Calu3 (cell line): ENCODE measurements at regions not wholly inside any gene's neighbourhood (a gene's known extent, or its start where the extent isn't known, plus 50 kb on each side); places are given as distances from the start of the nearest gene placed in this dataset.

Experiments
- BruUV-seq: library from RNA; stranded (reverse); fragments of 400-500 nt; replicated peaks from 2 replicates; lab custom pipeline; 2021; lab: Mats Ljungman, UMichigan
- CTCF ChIA-PET: fragments of 300-600 bp; sonication (Branson Sonifier 250); formaldehyde crosslinking; loops from one replicate; lab custom pipeline; 2022; ENCODE audit warnings: antibody characterized with exemption; lab: Charles Lee
- DNase-seq: peaks from one replicate; pipeline ENCODE4 v3.0.0; 2022
- H3K27ac Mint-ChIP-seq: one replicate; pipeline ENCODE4 v1.8.0; 2022; ENCODE audit warnings: mixed read lengths; ENCODE audit not compliant: unreplicated experiment
- H3K27me3 Mint-ChIP-seq: one replicate; pipeline ENCODE4 v1.8.0; 2022; ENCODE audit warnings: mixed read lengths; ENCODE audit not compliant: unreplicated experiment
- H3K36me3 Mint-ChIP-seq: one replicate; pipeline ENCODE4 v1.8.0; 2022; ENCODE audit warnings: mild to moderate bottlenecking, moderate library complexity, mixed read lengths; ENCODE audit not compliant: insufficient read depth, unreplicated experiment
- H3K4me1 Mint-ChIP-seq: one replicate; pipeline ENCODE4 v1.8.0; 2022; ENCODE audit warnings: mild to moderate bottlenecking, low read depth, mixed read lengths; ENCODE audit not compliant: unreplicated experiment
- H3K4me3 Mint-ChIP-seq: one replicate; pipeline ENCODE4 v1.8.0; 2022; ENCODE audit warnings: mild to moderate bottlenecking, low read depth, moderate library complexity, mixed read lengths; ENCODE audit not compliant: unreplicated experiment
- H3K9me3 Mint-ChIP-seq: one replicate; pipeline ENCODE4 v1.8.0; 2022; ENCODE audit warnings: low read depth, mixed read lengths; ENCODE audit not compliant: unreplicated experiment
- intact Hi-C: fragments of 100-400 bp; cut with micrococcal nuclease; formaldehyde crosslinking; loops from one replicate; pipeline ENCODE4 v1.10.0; 2022; ENCODE audit not compliant: unreplicated experiment
- TF ChIP-seq, protein P1 (sequence below): fragments of 200-600 bp; IDR thresholded peaks from one replicate; pipeline ENCODE4 v1.8.0; 2022; ENCODE audit warnings: antibody characterized with exemption; ENCODE audit not compliant: unreplicated experiment

DNA sequence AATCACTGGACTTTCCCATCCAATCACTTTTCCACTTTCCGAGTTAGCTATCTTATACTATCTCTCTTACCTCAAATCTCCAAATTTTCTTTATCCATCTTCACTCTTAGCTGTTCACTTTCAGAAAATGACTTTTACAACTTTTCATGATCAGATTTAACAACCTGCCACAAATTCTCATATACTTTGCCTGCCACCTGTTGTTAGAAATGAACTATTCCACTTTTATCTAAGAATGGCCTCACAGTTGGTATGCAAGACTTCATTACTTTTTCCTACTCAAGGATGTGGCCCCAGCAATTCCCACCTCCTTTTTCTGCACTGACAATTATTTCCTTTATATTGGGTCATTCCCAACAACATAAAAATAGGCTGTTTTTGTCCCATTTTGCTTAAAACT, 93.6 kb upstream of the DEPDC1 start:
- no peak overlapping the region for H3K4me3 Mint-ChIP-seq
- no peak for DNase-seq
- H3K27ac Mint-ChIP-seq, result no peak overlapping the region
- intact Hi-C loops, result loop anchor here (1.0 to 2.0 kb wide), 3 partner anchors 94 to 474 kb away; no protein-coding TSS in a partner anchor
- TF ChIP-seq, protein P1, sequence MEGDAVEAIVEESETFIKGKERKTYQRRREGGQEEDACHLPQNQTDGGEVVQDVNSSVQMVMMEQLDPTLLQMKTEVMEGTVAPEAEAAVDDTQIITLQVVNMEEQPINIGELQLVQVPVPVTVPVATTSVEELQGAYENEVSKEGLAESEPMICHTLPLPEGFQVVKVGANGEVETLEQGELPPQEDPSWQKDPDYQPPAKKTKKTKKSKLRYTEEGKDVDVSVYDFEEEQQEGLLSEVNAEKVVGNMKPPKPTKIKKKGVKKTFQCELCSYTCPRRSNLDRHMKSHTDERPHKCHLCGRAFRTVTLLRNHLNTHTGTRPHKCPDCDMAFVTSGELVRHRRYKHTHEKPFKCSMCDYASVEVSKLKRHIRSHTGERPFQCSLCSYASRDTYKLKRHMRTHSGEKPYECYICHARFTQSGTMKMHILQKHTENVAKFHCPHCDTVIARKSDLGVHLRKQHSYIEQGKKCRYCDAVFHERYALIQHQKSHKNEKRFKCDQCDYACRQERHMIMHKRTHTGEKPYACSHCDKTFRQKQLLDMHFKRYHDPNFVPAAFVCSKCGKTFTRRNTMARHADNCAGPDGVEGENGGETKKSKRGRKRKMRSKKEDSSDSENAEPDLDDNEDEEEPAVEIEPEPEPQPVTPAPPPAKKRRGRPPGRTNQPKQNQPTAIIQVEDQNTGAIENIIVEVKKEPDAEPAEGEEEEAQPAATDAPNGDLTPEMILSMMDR, result no peak
- no peaks in the 10 kb centered on the region for H3K27me3 Mint-ChIP-seq
- no peaks in the 10 kb centered on the region for H3K36me3 Mint-ChIP-seq
- no TSS peak for BruUV-seq
- H3K4me1 Mint-ChIP-seq, result peaks cover 16% of the 10 kb centered on the region
- H3K9me3 Mint-ChIP-seq, result no peaks in the 10 kb centered on the region
- CTCF ChIA-PET, result interaction anchor here (0.6 kb wide), 1 partner anchor 671 kb away, joined by 3 read pairs; no protein-coding TSS in a partner anchor

DNA sequence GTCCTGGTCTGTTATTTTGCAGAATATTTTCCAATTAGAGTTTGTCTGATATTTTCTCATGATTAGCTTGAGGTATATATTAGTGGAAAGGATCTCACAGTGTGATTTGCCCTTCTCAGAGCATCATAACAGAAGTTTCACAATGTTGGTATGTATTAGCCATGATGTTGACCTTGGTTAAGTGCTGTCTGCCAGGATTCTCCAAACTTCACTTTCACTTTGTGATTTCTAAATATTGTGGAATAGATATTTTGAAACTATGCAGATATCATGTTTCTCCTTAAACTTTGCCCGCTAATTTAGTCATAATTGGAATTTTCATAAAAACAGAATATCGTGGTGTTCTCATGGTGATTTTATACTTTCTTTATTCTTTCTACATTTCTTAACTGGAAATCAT, 98.0 kb upstream of the DEPDC1 start:
- BruUV-seq, result no TSS peak
- H3K27me3 Mint-ChIP-seq, result no peaks in the 10 kb centered on the region
- H3K4me1 Mint-ChIP-seq, result peaks cover 20% of the 10 kb centered on the region
- no peak overlapping the region for H3K4me3 Mint-ChIP-seq
- DNase-seq, result no peak
- H3K9me3 Mint-ChIP-seq, result no peaks in the 10 kb centered on the region
- TF ChIP-seq, protein P1, result no peak
- no peak overlapping the region for H3K27ac Mint-ChIP-seq
- CTCF ChIA-PET, result no interaction called here
- intact Hi-C loops, result no loop called here
- no peaks in the 10 kb centered on the region for H3K36me3 Mint-ChIP-seq

DNA sequence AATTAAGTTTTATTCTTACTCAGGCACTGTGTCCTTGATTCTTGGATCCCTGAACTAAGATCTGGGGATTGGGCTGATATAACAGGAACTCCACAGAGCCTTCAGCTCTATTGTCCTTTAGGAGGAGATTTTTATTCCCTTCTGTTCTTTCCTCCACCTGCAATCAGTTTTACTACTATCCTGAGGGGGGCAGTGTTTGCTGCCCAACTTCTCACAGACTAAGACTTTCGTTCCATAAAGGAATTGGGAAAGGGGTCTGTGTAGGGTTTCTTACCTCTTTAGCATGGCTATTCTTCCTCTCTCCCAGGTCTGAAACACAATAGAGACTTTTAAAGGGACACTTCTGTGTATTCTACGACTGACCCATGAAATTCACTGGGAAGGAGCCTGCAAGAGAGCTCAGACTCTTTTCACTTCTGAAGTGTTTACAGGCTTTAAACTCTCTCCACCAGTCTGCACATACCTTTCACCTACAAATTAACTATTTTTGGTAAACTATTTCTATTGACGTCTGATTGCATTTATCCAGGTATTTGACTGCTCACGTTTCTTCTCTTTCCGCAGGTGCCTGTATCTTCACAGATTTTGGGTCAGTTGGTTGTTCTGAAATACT, 103.3 kb upstream of the DEPDC1 start:
- intact Hi-C loops, result loop anchor here (1.0 to 10.0 kb wide), 5 partner anchors 157 to 1138 kb away; no protein-coding TSS in a partner anchor
- no peak overlapping the region for H3K27ac Mint-ChIP-seq
- CTCF ChIA-PET, result interaction anchor here (1.2 to 1.7 kb wide), 5 partner anchors 15 to 1139 kb away, joined by 3 to 7 read pairs (median 4); no protein-coding TSS in a partner anchor

DNA sequence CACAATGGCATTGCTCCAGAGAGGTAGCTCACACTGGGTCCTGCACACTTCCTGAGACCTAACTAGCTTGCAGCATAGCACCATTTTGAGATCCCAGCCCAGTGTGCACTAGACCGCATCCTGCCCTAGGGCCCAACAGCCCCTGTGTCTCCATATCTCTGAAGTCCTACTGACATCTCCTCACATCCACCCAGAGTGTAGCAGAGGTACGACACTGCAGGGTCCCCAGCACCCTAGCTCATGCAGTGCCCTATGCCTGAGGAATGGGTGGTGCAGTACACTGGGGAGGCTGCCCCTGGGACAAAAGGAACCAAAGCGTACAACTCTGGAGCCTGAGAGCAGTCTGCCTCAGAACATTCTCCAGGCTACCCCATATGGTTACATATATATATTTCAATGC, 111.4 kb upstream of the DEPDC1 start:
- H3K4me1 Mint-ChIP-seq, result no peaks in the 10 kb centered on the region
- CTCF ChIA-PET, result no interaction called here
- H3K27ac Mint-ChIP-seq, result no peak overlapping the region
- no peak overlapping the region for H3K4me3 Mint-ChIP-seq
- H3K36me3 Mint-ChIP-seq, result no peaks in the 10 kb centered on the region
- H3K27me3 Mint-ChIP-seq, result no peaks in the 10 kb centered on the region
- TF ChIP-seq, protein P1, result no peak
- peaks cover 2% of the 10 kb centered on the region for H3K9me3 Mint-ChIP-seq
- no peak for DNase-seq
- no TSS peak for BruUV-seq
- intact Hi-C loops, result loop anchor here (10.0 kb wide), 2 partner anchors 217 to 1097 kb away; no protein-coding TSS in a partner anchor

More for the DNA sequence above, 103.3 kb upstream of the DEPDC1 start:
- peak; percentile 40 for DNase-seq
- no peaks in the 10 kb centered on the region for H3K36me3 Mint-ChIP-seq
- H3K9me3 Mint-ChIP-seq, result no peaks in the 10 kb centered on the region
- BruUV-seq, result no TSS peak
- no peak overlapping the region for H3K4me3 Mint-ChIP-seq
- H3K4me1 Mint-ChIP-seq, result peaks cover 21% of the 10 kb centered on the region
- no peaks in the 10 kb centered on the region for H3K27me3 Mint-ChIP-seq
- TF ChIP-seq, protein P1, result peak; percentile 55
